A549 (cell line): ENCODE measurements at regions not wholly inside any gene's neighbourhood (a gene's known extent, or its start where the extent isn't known, plus 50 kb on each side); places are given as distances from the start of the nearest gene placed in this dataset.

Experiments
- CBX8 ChIP-seq: fragments of 200-600 bp; sonication (generic); IDR thresholded peaks from 2 replicates; pipeline ENCODE4 v1.6.1; 2016
- CEBPB ChIP-seq, 2 experiments: fragments of >200 bp in 1 of 2; sonication (Bioruptor Twin) in 1 of 2; formaldehyde crosslinking in 1 of 2; IDR thresholded peaks; 2 replicates each; pipeline ENCODE4 v1.6.1; 2012 to 2016
- EP300 ChIP-seq, 2 experiments: fragments of >200 bp; sonication (Bioruptor Twin); formaldehyde crosslinking; IDR thresholded peaks; 2 replicates in 1 of 2; 3 replicates in 1 of 2; pipeline ENCODE4 v1.6.1; 2016 to 2017
- MAFK ChIP-seq: fragments of 450-650 bp; IDR thresholded peaks from 2 replicates; pipeline ENCODE4 v1.6.1; 2014; ENCODE audit not compliant: partially characterized antibody
- NPAS2 ChIP-seq: fragments of 250-450 bp; sonication (Bioruptor Pico); IDR thresholded peaks from 2 replicates; pipeline ENCODE4 v1.8.0; 2022; ENCODE audit warnings: mild to moderate bottlenecking, moderate library complexity, borderline replicate concordance
- POLR2A ChIP-seq: IDR thresholded peaks from 2 replicates; pipeline ENCODE4 v1.6.1; 2012; ENCODE audit warnings: mild to moderate bottlenecking, low read length
- RCOR1 ChIP-seq: fragments of 150-350 bp; IDR thresholded peaks from 2 replicates; pipeline ENCODE4 v1.6.1; 2014; ENCODE audit warnings: antibody characterized with exemption, low read length, low read depth
- RFX5 ChIP-seq: fragments of 450-650 bp; IDR thresholded peaks from 2 replicates; pipeline ENCODE4 v1.7.1; 2014; ENCODE audit warnings: antibody characterized with exemption, mild to moderate bottlenecking, moderate library complexity
- TF ChIP-seq, protein P1 (sequence below): fragments of >200 bp; sonication (Bioruptor Twin); formaldehyde crosslinking; IDR thresholded peaks from 3 replicates; pipeline ENCODE4 v1.5.1; 2016
- TF ChIP-seq, protein P2 (sequence below): fragments of 450-650 bp; IDR thresholded peaks from 2 replicates; pipeline ENCODE4 v1.6.1; 2014; ENCODE audit warnings: antibody characterized with exemption

DNA sequence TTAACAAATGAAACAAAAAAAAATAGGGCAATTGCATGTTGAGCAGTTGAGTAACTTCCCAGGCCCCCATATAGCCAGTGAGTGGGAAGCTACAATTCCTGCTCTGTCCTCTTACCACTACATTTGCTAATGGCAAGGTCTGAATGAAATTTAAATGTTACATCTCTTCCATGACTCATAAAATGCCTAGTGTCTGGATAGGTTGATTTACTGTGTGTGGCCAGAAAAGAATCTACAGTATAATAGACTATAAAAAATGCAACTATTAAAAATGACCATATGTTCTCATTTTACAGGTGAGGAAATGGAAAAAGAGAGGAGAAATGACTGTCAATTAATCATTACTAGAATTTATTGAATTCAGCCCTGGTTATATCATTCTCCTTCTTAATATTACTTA lies 1199.3 kb downstream of the CDH11 start:
- no peak for TF ChIP-seq CEBPB (IDR thresholded peaks at IDR 0.05)
- TF ChIP-seq, protein P1, sequence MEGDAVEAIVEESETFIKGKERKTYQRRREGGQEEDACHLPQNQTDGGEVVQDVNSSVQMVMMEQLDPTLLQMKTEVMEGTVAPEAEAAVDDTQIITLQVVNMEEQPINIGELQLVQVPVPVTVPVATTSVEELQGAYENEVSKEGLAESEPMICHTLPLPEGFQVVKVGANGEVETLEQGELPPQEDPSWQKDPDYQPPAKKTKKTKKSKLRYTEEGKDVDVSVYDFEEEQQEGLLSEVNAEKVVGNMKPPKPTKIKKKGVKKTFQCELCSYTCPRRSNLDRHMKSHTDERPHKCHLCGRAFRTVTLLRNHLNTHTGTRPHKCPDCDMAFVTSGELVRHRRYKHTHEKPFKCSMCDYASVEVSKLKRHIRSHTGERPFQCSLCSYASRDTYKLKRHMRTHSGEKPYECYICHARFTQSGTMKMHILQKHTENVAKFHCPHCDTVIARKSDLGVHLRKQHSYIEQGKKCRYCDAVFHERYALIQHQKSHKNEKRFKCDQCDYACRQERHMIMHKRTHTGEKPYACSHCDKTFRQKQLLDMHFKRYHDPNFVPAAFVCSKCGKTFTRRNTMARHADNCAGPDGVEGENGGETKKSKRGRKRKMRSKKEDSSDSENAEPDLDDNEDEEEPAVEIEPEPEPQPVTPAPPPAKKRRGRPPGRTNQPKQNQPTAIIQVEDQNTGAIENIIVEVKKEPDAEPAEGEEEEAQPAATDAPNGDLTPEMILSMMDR: no peak
- TF ChIP-seq RFX5: no peak
- TF ChIP-seq, protein P2, sequence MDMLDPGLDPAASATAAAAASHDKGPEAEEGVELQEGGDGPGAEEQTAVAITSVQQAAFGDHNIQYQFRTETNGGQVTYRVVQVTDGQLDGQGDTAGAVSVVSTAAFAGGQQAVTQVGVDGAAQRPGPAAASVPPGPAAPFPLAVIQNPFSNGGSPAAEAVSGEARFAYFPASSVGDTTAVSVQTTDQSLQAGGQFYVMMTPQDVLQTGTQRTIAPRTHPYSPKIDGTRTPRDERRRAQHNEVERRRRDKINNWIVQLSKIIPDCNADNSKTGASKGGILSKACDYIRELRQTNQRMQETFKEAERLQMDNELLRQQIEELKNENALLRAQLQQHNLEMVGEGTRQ: no peak
- TF ChIP-seq RCOR1: no peak
- TF ChIP-seq NPAS2: no peak
- TF ChIP-seq MAFK: no peak
- TF ChIP-seq CBX8: no peak
- TF ChIP-seq EP300 (IDR thresholded peaks at IDR 0.05): no peak
- TF ChIP-seq POLR2A: no peak
